ENCODE measurements at regions not wholly inside any gene's neighbourhood (a gene's known extent, or its start where the extent isn't known, plus 50 kb on each side); places are given as distances from the start of the nearest gene placed in this dataset.

- TF ChIP-seq CTCF (IDR thresholded peaks at IDR 0.05) (no peak), POLR2A (IDR thresholded peaks at IDR 0.05) (no peak)
These were observed 131.0 kb downstream of the ANKRD60 start for GRCh38 chr20:58097429-58097828.
